HG02852 (cell line): ENCODE measurements at regions not wholly inside any gene's neighbourhood (a gene's known extent, or its start where the extent isn't known, plus 50 kb on each side); places are given as distances from the start of the nearest gene placed in this dataset.

Experiments used
- ATAC-seq: cut with Tn5 transposase; IDR thresholded peaks from one replicate; pipeline ENCODE4 v1.9.1; 2021; ENCODE audit warnings: mild to moderate bottlenecking, moderate library complexity; ENCODE audit not compliant: unreplicated experiment

- ATAC-seq, result no peak
Observed at GRCh38 chr11:131284041-131284440, 86.4 kb upstream of the NTM start.

GRCh38 chr11:131288521-131289091 is 81.8 kb upstream of the NTM start:
- ATAC-seq, result no peak

- no peak for ATAC-seq
Observed at GRCh38 chr11:131290185-131290584, 80.2 kb upstream of the NTM start.

- ATAC-seq, result no peak
Observed at GRCh38 chr11:131295986-131296385, 74.4 kb upstream of the NTM start.

- no peak for ATAC-seq
Observed at GRCh38 chr11:131297441-131297840, 73.0 kb upstream of the NTM start.

GRCh38 chr11:131299598-131300438 is 70.6 kb upstream of the NTM start:
- ATAC-seq, result no peak

GRCh38 chr11:131300439-131300717 is 70.0 kb upstream of the NTM start:
- no peak for ATAC-seq

- ATAC-seq, result no peak
Observed at GRCh38 chr11:131301306-131301705, 69.1 kb upstream of the NTM start.

GRCh38 chr11:131302836-131303235 is 67.6 kb upstream of the NTM start:
- ATAC-seq, result no peak

- ATAC-seq, result no peak
Observed at GRCh38 chr11:131303611-131304119, 66.8 kb upstream of the NTM start.

- ATAC-seq, result no peak
Observed at GRCh38 chr11:131305005-131305404, 65.4 kb upstream of the NTM start.

- no peak for ATAC-seq
Observed at GRCh38 chr11:131307506-131307905, 62.9 kb upstream of the NTM start.

- no peak for ATAC-seq
Observed at GRCh38 chr11:131309776-131310175, 60.6 kb upstream of the NTM start.

GRCh38 chr11:131311776-131312514 is 58.5 kb upstream of the NTM start:
- ATAC-seq, result no peak
